ENCODE measurements at regions not wholly inside any gene's neighbourhood (a gene's known extent, or its start where the extent isn't known, plus 50 kb on each side); places are given as distances from the start of the nearest gene placed in this dataset.

- no peak for TF ChIP-seq EZH2 (IDR thresholded peaks at IDR 0.05)
- no peak for TF ChIP-seq POLR2AphosphoS5 (IDR thresholded peaks at IDR 0.05; ENCODE audit: borderline replicate concordance, low read depth, low read length)
Observed at GRCh38 chr3:159922861-159923312, 65.7 kb upstream of the IL12A start.

Data from SK-N-MC (cell line).